DND-41 (cell line): ENCODE measurements at regions not wholly inside any gene's neighbourhood (a gene's known extent, or its start where the extent isn't known, plus 50 kb on each side); places are given as distances from the start of the nearest gene placed in this dataset.

Experiments used
- ATAC-seq: fragments of 200-7000 bp; cut with Tn5 transposase; 3 replicates; pipeline ENCODE4 v1.9.1; 2021; ENCODE audit warnings: low read depth; ENCODE audit not compliant: insufficient read depth
- DNase-seq: peaks from one replicate; pipeline ENCODE4 v3.0.0-alpha.2; 2020
- H2AFZ ChIP-seq: 2 replicates; pipeline ENCODE4 v1.6.0; 2012; ENCODE audit warnings: low read depth, low read length
- H3K27ac ChIP-seq: 2 replicates; pipeline ENCODE4 v1.5.1; 2012; ENCODE audit warnings: low read length, inconsistent platforms
- H3K27me3 ChIP-seq: fragments of 200-600 bp; sonication (generic); 2 replicates; pipeline ENCODE4 v1.6.0; 2012; ENCODE audit warnings: low read length, mild to moderate bottlenecking, inconsistent platforms; ENCODE audit not compliant: insufficient read depth, poor library complexity
- H3K36me3 ChIP-seq: 2 replicates; pipeline ENCODE4 v1.5.1; 2012; ENCODE audit warnings: low read length, inconsistent platforms; ENCODE audit not compliant: insufficient read depth
- H3K4me1 ChIP-seq: 2 replicates; pipeline ENCODE4 v1.5.1; 2012; ENCODE audit warnings: mild to moderate bottlenecking, low read length; ENCODE audit not compliant: insufficient read depth
- H3K4me2 ChIP-seq: 2 replicates; pipeline ENCODE4 v1.6.0; 2012; ENCODE audit warnings: mild to moderate bottlenecking, moderate library complexity, low read length, inconsistent platforms; ENCODE audit not compliant: insufficient read depth
- H3K4me3 ChIP-seq, 2 experiments: fragments of 200-600 bp in 1 of 2; shearing (Covaris generic) in 1 of 2; 2 replicates each; pipeline ENCODE4 v1.5.1; 2012 to 2016; ENCODE audit warnings: inconsistent platforms in 2 of 2, low read length in 2 of 2, mild to moderate bottlenecking in 2 of 2, low read depth in 1 of 2, moderate library complexity in 1 of 2
- H3K79me2 ChIP-seq: 2 replicates; pipeline ENCODE4 v1.6.0; 2012; ENCODE audit warnings: low read length, inconsistent platforms; ENCODE audit not compliant: insufficient read depth
- H3K9ac ChIP-seq: 2 replicates; pipeline ENCODE4 v1.6.0; 2012; ENCODE audit warnings: low read depth, mild to moderate bottlenecking, inconsistent platforms, low read length, moderate library complexity
- H3K9me3 ChIP-seq: 2 replicates; pipeline ENCODE4 v1.5.1; 2012; ENCODE audit warnings: low read length, moderate library complexity, mild to moderate bottlenecking, inconsistent platforms; ENCODE audit not compliant: insufficient read depth, severe bottlenecking
- H4K20me1 ChIP-seq: 2 replicates; pipeline ENCODE4 v1.6.0; 2012; ENCODE audit warnings: low read length; ENCODE audit not compliant: insufficient read depth
- EZH2 ChIP-seq: IDR thresholded peaks from 3 replicates; pipeline ENCODE4 v1.6.1; 2012; ENCODE audit warnings: borderline replicate concordance, low read depth, mild to moderate bottlenecking, moderate library complexity, low read length, inconsistent platforms; ENCODE audit not compliant: severe bottlenecking
- TF ChIP-seq, protein P1 (sequence below): IDR thresholded peaks from 2 replicates; pipeline ENCODE4 v1.5.1; 2012; ENCODE audit warnings: borderline replicate concordance, low read length, moderate library complexity, mild to moderate bottlenecking; ENCODE audit not compliant: poor library complexity, severe bottlenecking; ENCODE audit errors: extremely low read depth

- Histone ChIP-seq H3K4me2 (no peak overlapping the region), H3K27me3 (no peaks in the 10 kb centered on the region), H3K79me2 (no peaks in the 10 kb centered on the region), H4K20me1 (no peaks in the 10 kb centered on the region), H3K4me1 (no peaks in the 10 kb centered on the region), H3K9me3 (no peaks in the 10 kb centered on the region), H3K27ac (no peak overlapping the region), H2AFZ (no peak overlapping the region), H3K36me3 (no peaks in the 10 kb centered on the region), H3K9ac (no peak overlapping the region), H3K4me3 (no peak overlapping the region)
- no peak for TF ChIP-seq EZH2
- TF ChIP-seq, protein P1, sequence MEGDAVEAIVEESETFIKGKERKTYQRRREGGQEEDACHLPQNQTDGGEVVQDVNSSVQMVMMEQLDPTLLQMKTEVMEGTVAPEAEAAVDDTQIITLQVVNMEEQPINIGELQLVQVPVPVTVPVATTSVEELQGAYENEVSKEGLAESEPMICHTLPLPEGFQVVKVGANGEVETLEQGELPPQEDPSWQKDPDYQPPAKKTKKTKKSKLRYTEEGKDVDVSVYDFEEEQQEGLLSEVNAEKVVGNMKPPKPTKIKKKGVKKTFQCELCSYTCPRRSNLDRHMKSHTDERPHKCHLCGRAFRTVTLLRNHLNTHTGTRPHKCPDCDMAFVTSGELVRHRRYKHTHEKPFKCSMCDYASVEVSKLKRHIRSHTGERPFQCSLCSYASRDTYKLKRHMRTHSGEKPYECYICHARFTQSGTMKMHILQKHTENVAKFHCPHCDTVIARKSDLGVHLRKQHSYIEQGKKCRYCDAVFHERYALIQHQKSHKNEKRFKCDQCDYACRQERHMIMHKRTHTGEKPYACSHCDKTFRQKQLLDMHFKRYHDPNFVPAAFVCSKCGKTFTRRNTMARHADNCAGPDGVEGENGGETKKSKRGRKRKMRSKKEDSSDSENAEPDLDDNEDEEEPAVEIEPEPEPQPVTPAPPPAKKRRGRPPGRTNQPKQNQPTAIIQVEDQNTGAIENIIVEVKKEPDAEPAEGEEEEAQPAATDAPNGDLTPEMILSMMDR = no peak
- no peak for DNase-seq
- no peak for ATAC-seq
Measured at GRCh38 chr9:86516564-86516963, 162.4 kb upstream of the TUT7 start.

- Histone ChIP-seq H2AFZ (no peak overlapping the region), H3K79me2 (no peaks in the 10 kb centered on the region), H3K4me3 (no peak overlapping the region), H3K27ac (no peak overlapping the region), H3K36me3 (no peaks in the 10 kb centered on the region), H4K20me1 (no peaks in the 10 kb centered on the region), H3K9me3 (no peaks in the 10 kb centered on the region), H3K9ac (no peak overlapping the region), H3K4me1 (no peaks in the 10 kb centered on the region), H3K4me2 (no peak overlapping the region), H3K27me3 (no peaks in the 10 kb centered on the region)
- ATAC-seq (no peak), DNase-seq (no peak)
- TF ChIP-seq, protein P1 = no peak
Measured at GRCh38 chr9:86515221-86515620, 161.0 kb upstream of the TUT7 start.

DNA sequence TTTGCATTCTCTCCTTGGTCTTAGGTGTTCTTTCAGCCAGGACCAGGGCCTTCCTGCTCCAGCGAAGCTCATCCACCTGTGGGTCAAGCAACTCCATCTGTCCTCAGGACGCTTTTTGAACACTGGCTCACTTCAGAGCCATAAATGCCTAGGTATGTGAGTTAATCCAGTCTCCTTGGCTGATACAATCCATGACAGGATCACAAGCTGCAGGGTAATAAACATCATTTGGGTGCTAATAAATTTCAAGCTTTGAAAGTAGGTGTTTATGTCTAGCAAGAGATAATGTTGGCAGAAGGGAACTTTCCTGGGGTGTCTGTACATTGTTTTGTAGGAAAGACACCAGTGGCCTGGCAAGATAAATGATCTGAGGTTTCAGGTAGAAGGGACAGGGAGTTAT is 159.2 kb upstream of the TUT7 start:
- H3K27me3 ChIP-seq = no peaks in the 10 kb centered on the region
- DNase-seq = no peak
- no peak overlapping the region for H3K27ac ChIP-seq
- H3K9ac ChIP-seq = no peak overlapping the region
- ATAC-seq = no peak
- no peaks in the 10 kb centered on the region for H3K9me3 ChIP-seq
- H2AFZ ChIP-seq = no peak overlapping the region
- no peaks in the 10 kb centered on the region for H3K79me2 ChIP-seq
- no peaks in the 10 kb centered on the region for H3K36me3 ChIP-seq
- no peaks in the 10 kb centered on the region for H4K20me1 ChIP-seq
- H3K4me3 ChIP-seq = no peak overlapping the region
- TF ChIP-seq EZH2 = no peak
- TF ChIP-seq, protein P1 = no peak
- no peaks in the 10 kb centered on the region for H3K4me1 ChIP-seq
- H3K4me2 ChIP-seq = no peak overlapping the region

DNA sequence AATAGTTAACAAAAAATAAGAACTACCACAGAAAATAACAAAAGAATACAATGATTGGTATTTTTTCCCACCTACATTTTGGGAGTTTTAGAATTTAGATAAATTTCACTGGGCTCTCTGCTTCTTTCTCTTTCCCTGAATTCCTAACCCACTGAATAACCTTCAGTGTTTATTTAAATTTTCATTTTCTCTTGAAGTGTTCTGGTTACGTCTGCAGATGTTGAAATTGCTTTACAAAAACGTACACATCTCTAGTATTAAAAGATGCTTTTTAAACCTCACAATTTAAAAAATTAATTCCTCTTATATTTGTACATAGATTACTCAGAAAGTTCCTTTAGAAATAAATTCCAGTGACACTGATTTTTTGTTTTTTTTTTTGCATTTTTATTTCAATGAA is 158.7 kb upstream of the TUT7 start:
- Histone ChIP-seq H3K9me3 (no peaks in the 10 kb centered on the region), H3K9ac (no peak overlapping the region), H3K4me1 (no peaks in the 10 kb centered on the region), H3K27ac (no peak overlapping the region), H3K27me3 (no peaks in the 10 kb centered on the region), H2AFZ (no peak overlapping the region), H3K79me2 (no peaks in the 10 kb centered on the region), H3K36me3 (no peaks in the 10 kb centered on the region), H4K20me1 (no peaks in the 10 kb centered on the region), H3K4me2 (no peak overlapping the region), H3K4me3 (no peak overlapping the region)
- ATAC-seq (no peak), DNase-seq (no peak)
- TF ChIP-seq, protein P1 = no peak
- no peak for TF ChIP-seq EZH2
